22Rv1 (cell line): ENCODE measurements at regions not wholly inside any gene's neighbourhood (a gene's known extent, or its start where the extent isn't known, plus 50 kb on each side); places are given as distances from the start of the nearest gene placed in this dataset.

Source experiments
- H3K27ac ChIP-seq: fragments of 450-650 bp; 2 replicates; pipeline ENCODE4 v1.5.1; 2017
- ZFX ChIP-seq: fragments of 450-650 bp; IDR thresholded peaks from 2 replicates; pipeline ENCODE4 v1.6.1; 2017; ENCODE audit warnings: antibody characterized with exemption, borderline replicate concordance
- TF ChIP-seq, protein P1 (sequence below): fragments of 450-650 bp; IDR thresholded peaks from 2 replicates; pipeline ENCODE4 v1.5.1; 2017; ENCODE audit warnings: mild to moderate bottlenecking

DNA sequence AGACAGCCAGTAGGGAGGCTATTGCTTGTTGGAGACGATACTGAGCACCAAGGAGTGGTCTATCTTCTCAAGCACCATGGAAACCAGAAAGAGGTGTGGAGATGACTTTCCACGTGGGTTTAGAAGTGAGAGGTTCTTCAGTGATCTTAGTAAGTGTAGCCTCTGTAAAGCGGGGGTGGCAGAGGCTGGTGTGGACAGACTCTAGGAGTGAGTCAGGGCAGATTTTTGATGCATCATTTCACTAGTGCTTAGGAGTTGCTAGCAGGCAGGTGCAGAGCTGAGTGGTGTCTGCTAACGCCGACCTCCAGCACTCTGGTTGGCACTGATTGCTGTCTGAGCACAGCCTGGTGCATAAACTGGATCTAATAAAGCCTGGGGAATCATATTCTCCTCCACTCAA is 78.4 kb upstream of the ADO start:
- H3K27ac ChIP-seq: no peak overlapping the region
- TF ChIP-seq, protein P1, sequence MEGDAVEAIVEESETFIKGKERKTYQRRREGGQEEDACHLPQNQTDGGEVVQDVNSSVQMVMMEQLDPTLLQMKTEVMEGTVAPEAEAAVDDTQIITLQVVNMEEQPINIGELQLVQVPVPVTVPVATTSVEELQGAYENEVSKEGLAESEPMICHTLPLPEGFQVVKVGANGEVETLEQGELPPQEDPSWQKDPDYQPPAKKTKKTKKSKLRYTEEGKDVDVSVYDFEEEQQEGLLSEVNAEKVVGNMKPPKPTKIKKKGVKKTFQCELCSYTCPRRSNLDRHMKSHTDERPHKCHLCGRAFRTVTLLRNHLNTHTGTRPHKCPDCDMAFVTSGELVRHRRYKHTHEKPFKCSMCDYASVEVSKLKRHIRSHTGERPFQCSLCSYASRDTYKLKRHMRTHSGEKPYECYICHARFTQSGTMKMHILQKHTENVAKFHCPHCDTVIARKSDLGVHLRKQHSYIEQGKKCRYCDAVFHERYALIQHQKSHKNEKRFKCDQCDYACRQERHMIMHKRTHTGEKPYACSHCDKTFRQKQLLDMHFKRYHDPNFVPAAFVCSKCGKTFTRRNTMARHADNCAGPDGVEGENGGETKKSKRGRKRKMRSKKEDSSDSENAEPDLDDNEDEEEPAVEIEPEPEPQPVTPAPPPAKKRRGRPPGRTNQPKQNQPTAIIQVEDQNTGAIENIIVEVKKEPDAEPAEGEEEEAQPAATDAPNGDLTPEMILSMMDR: no peak
- no peak for TF ChIP-seq ZFX

DNA sequence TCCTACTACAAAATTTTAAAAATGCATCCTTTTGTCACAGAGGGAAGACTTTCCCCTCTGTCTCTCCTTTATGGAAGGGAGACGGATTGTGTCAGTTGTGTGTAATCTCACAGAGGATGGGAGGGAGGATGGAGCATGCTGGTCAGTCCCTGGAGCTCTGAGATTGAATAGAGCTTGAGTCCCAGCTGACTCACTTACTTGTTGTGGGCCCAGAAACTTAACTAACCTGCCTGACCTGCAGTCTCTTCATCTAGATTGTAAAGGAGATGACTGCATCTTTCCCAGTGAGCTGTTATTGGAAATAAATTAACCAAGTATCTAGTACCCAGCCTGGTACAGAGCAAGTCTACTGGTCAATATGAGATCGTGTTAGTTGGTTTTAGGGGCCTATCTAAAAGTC is 77.9 kb upstream of the ADO start:
- TF ChIP-seq ZFX: no peak
- TF ChIP-seq, protein P1: no peak
- no peak overlapping the region for H3K27ac ChIP-seq

DNA sequence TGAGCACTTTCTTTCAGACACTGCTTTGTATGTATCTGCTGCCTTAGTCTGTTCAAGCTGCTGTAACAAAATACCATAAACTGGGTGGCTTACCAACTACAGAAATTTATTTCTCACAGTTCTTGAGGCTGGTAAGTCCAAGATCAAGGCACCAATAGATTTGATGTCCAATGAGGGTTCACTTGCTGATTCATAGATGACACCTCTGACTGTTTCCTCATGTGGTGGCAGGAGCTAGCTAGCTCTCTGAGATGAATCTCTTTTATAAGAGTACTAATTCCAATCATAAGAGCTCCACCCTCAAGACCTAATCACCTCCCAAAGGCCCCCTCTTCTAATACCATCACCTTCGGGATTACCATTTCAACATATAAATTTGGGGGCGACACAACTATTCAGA is 76.6 kb upstream of the ADO start:
- TF ChIP-seq ZFX: no peak
- TF ChIP-seq, protein P1: no peak
- H3K27ac ChIP-seq: no peak overlapping the region

GRCh38 chr10:62728479-62728878 is 76.0 kb upstream of the ADO start:
- no peak overlapping the region for H3K27ac ChIP-seq
- TF ChIP-seq, protein P1: no peak
- TF ChIP-seq ZFX: no peak

DNA sequence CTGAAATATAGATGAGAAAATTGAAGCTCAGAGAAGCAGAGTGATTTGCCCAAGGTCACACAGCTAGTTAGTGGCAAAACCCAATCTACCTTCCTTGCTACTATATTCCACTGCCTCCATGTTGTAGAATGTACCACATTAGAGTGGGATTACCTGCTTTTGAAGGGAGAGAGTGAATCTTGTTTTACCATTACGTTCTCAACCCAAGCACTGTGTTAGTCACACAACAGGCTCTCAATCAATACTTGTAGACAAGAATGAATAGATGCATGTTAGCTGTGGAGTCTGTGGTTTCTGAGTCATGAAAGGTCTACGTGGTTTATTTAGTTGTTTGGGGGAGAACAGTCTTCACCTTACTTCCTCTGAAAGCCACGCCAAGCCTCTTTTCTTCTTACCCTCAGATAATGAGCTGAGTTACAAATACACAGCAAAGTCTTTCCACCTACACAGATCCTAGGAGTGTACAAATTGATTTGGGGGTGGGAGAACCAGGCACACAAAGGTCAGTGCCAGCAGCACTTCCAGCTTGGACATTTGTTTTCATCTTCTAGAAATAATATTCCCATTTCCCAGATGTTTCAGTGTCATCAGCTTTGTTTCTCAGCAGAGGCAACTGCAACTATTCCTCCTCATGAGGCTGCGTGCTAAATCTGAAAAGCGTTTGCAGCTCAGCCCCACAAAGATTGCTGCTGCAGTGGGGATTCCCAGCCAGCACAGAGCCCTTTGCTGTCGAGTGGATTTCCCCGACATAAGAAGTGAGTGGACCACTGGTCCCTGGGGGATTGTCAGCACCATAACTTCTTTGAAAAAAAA is 71.5 kb upstream of the ADO start:
- H3K27ac ChIP-seq: no peak overlapping the region
- TF ChIP-seq ZFX: no peak
- TF ChIP-seq, protein P1: no peak

DNA sequence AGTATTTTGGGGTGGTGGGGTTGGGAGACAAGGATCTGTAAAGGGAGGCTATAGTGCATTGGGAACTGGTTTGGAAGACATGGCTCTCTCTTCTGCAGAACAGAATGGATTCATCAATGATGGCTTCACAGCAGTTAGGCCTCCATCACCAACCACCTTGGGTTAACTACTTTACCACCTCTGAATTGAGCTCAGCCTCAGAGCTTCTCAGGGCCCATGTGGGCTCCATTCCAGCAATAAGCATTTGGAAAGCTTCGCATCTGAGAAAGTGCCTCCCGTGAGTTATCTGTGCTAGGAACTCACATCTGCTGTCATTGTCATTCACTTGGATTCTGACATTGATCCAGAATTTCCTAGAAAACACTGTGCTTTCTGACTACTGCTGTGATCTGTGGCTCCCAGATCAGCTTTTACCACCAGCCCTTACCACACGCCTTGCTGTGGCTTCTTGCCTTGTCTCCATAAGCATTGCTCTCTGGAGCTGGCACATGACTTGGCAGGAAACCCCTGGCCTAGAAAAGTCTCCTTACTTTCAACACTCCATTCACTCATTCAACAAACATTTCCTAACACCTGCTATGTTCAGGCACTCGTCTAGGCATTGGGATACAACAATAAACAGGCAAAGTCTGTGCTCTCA is 70.7 kb upstream of the ADO start:
- H3K27ac ChIP-seq: no peak overlapping the region
- no peak for TF ChIP-seq ZFX
- TF ChIP-seq, protein P1: no peak
